Trophoblast cell (in vitro differentiated cells and primary cell): ENCODE measurements at regions not wholly inside any gene's neighbourhood (a gene's known extent, or its start where the extent isn't known, plus 50 kb on each side); places are given as distances from the start of the nearest gene placed in this dataset.
"Not testable (repeated sequence)": the region's sequence is repeated elsewhere in the genome, so short reads cannot be mapped to it uniquely, and the experiment has no call there.

Experiments used
- DNase-seq, 2 donors: peaks; one replicate each; pipeline ENCODE4 v3.0.0-alpha.2; 2016
- H2AFZ ChIP-seq: 2 replicates; pipeline ENCODE4 v1.6.1; 2013; ENCODE audit warnings: low read length, moderate library complexity, mild to moderate bottlenecking; ENCODE audit not compliant: insufficient read depth, poor library complexity
- H2AK5ac ChIP-seq: 2 replicates; pipeline ENCODE4 v1.6.1; 2013; ENCODE audit warnings: mild to moderate bottlenecking, low read length
- H2BK120ac ChIP-seq: 2 replicates; pipeline ENCODE4 v1.6.1; 2013; ENCODE audit warnings: low read length, mild to moderate bottlenecking, moderate library complexity; ENCODE audit not compliant: insufficient read depth, poor library complexity
- H2BK12ac ChIP-seq: 2 replicates; pipeline ENCODE4 v1.6.1; 2013; ENCODE audit warnings: mild to moderate bottlenecking, low read length, moderate library complexity
- H2BK5ac ChIP-seq: 2 replicates; pipeline ENCODE4 v1.6.1; 2013; ENCODE audit warnings: low read length, low read depth, moderate library complexity, mild to moderate bottlenecking; ENCODE audit not compliant: poor library complexity
- H3K14ac ChIP-seq: 2 replicates; pipeline ENCODE4 v1.6.1; 2013; ENCODE audit warnings: mild to moderate bottlenecking, low read length
- H3K18ac ChIP-seq: 2 replicates; pipeline ENCODE4 v1.6.1; 2013; ENCODE audit warnings: mild to moderate bottlenecking, low read length
- H3K23ac ChIP-seq: 2 replicates; pipeline ENCODE4 v1.6.1; 2013; ENCODE audit warnings: low read length
- H3K27ac ChIP-seq: 2 replicates; pipeline ENCODE4 v1.5.1; 2013; ENCODE audit warnings: low read depth, mild to moderate bottlenecking, inconsistent platforms, low read length, moderate library complexity
- H3K27me3 ChIP-seq: 2 replicates; pipeline ENCODE4 v1.6.1; 2013; ENCODE audit warnings: inconsistent platforms, mild to moderate bottlenecking, low read length, moderate library complexity; ENCODE audit not compliant: insufficient read depth
- H3K36me3 ChIP-seq, 2 experiments: 1 replicate in 1 of 2; 2 replicates in 1 of 2; pipeline ENCODE4 v1.6.1; 2013; ENCODE audit warnings: low read length in 2 of 2, mild to moderate bottlenecking in 2 of 2, moderate library complexity in 1 of 2; ENCODE audit not compliant: insufficient read depth in 2 of 2, control insufficient read depth in 1 of 2
- H3K4ac ChIP-seq: 2 replicates; pipeline ENCODE4 v1.6.1; 2013; ENCODE audit warnings: low read depth, mild to moderate bottlenecking, low read length, moderate library complexity
- H3K4me1 ChIP-seq, 2 experiments: 1 replicate in 1 of 2; 2 replicates in 1 of 2; pipeline ENCODE4 v1.6.1; 2013; ENCODE audit warnings: low read length in 2 of 2, mild to moderate bottlenecking in 2 of 2, moderate library complexity in 1 of 2; ENCODE audit not compliant: insufficient read depth in 2 of 2, control insufficient read depth in 1 of 2
- H3K4me2 ChIP-seq: 2 replicates; pipeline ENCODE4 v1.6.1; 2013; ENCODE audit warnings: inconsistent platforms, mild to moderate bottlenecking, low read length, moderate library complexity
- H3K4me3 ChIP-seq: 2 replicates; pipeline ENCODE4 v1.5.1; 2013; ENCODE audit warnings: mild to moderate bottlenecking, low read depth, low read length, inconsistent platforms
- H3K79me1 ChIP-seq: one replicate; pipeline ENCODE4 v1.6.1; 2013; ENCODE audit warnings: low read length
- H3K79me2 ChIP-seq: 2 replicates; pipeline ENCODE4 v1.6.1; 2013; ENCODE audit warnings: low read length, mild to moderate bottlenecking; ENCODE audit not compliant: control insufficient read depth, insufficient read depth, poor library complexity
- H3K9ac ChIP-seq: 2 replicates; pipeline ENCODE4 v1.6.1; 2013; ENCODE audit warnings: mild to moderate bottlenecking, low read length
- H3K9me3 ChIP-seq: 2 replicates; pipeline ENCODE4 v1.6.1; 2013; ENCODE audit warnings: low read depth, mild to moderate bottlenecking, control low read depth, inconsistent platforms, low read length; ENCODE audit not compliant: insufficient read depth
- H4K12ac ChIP-seq: 2 replicates; pipeline ENCODE4 v1.6.1; 2013; ENCODE audit warnings: low read depth, mild to moderate bottlenecking, low read length, moderate library complexity
- H4K8ac ChIP-seq: 2 replicates; pipeline ENCODE4 v1.6.1; 2013; ENCODE audit warnings: low read depth, mild to moderate bottlenecking, low read length, moderate library complexity
- H4K91ac ChIP-seq: one replicate; pipeline ENCODE4 v1.6.1; 2013; ENCODE audit warnings: low read depth, mild to moderate bottlenecking, low read length, moderate library complexity
- WGBS: extraction: QIAGEN DNeasy Blood & Tissue Kit; methylation state at CpG from one replicate; pipeline ENCODE4 v1.1.7; 2013; ENCODE audit warnings: missing lambda C conversion rate; ENCODE audit not compliant: insufficient read length, insufficient coverage; ENCODE audit errors: extremely low coverage; 5-methylcytosine and 5-hydroxymethylcytosine counted together

DNA sequence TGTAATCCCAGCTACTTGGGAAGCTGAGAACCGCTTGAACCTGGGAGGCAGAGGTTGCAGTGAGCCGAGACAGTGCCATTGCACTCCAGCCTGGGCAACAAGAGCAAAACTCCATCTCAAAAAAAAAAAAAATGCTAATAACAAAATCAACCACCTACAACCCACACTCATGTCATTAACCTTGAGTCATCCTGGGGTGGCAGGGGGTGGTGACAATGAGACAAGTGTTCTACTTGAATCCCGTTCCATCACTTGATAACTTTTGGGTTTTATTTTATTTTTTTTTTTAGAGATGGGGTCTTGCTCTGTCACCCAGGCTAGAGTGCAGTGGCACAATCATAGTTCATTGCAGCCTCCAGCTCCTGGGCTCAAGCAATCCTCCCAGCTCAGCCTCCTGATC is 80.0 kb upstream of the PARD3 start:
- H3K79me1 ChIP-seq, H3K4ac ChIP-seq, DNase-seq, H3K4me1 ChIP-seq, H3K36me3 ChIP-seq, H2AFZ ChIP-seq, H2BK120ac ChIP-seq, H3K79me2 ChIP-seq, H3K4me2 ChIP-seq, H4K12ac ChIP-seq, H2BK12ac ChIP-seq, H3K9ac ChIP-seq, H3K27ac ChIP-seq, H3K23ac ChIP-seq, H3K27me3 ChIP-seq, H3K18ac ChIP-seq, H2AK5ac ChIP-seq, H3K14ac ChIP-seq, H4K91ac ChIP-seq, H3K9me3 ChIP-seq, H3K4me3 ChIP-seq, H2BK5ac ChIP-seq, H4K8ac ChIP-seq: not testable (repeated sequence)
- WGBS: no CpG with 5 or more reads among the region's 3 CpGs

DNA sequence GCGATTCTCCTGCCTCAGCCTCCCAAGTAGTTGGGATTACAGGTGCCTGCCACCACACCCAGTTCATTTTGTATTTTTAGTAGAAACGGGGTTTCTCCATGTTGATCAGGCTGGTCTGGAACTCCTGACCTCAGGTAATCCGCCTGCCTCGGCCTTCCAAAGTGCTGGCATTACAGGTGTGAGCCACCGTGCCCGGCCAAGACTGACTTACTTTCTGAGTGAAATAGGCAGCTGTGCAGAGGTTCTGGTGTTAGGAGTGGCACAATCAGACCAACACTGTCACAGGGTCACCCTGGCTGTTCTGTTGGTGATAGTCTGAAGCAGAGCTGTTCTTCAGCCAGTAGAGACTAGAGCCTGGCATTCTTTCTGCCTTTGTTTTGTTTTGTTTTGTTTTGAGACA is 77.4 kb upstream of the PARD3 start:
- H2BK120ac ChIP-seq, H3K23ac ChIP-seq, H2BK5ac ChIP-seq, H3K4me3 ChIP-seq, H3K14ac ChIP-seq, DNase-seq, H3K36me3 ChIP-seq, H3K4me1 ChIP-seq, H4K12ac ChIP-seq, H2AK5ac ChIP-seq, H3K9me3 ChIP-seq, H2BK12ac ChIP-seq, H3K79me1 ChIP-seq, H3K4me2 ChIP-seq, H4K91ac ChIP-seq, H3K18ac ChIP-seq, H3K9ac ChIP-seq, H3K4ac ChIP-seq, H3K27ac ChIP-seq, H2AFZ ChIP-seq, H3K27me3 ChIP-seq, H3K79me2 ChIP-seq, H4K8ac ChIP-seq: not testable (repeated sequence)
- no CpG with 5 or more reads among the region's 6 CpGs for WGBS

DNA sequence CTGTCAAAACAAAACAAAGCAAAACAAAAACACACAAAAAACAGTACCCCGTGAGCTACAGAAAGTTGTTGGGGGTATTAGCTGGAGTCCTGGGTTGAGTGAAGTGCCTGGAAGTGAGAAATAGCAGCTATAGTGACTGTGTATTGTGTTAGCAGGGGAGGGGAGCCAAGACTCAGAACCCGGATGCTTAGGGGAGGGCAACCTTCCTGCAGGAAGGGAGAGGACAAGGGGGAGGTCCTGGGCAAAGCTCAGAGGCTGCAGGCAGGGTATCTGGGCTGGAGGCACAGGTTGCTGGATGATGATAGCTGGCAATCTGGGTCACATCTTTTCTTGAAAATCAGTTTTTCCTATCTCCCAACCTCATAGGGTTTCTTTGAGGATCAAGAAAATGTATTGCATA is 75.8 kb upstream of the PARD3 start:
- no peak overlapping the region for H2BK5ac ChIP-seq
- no peak overlapping the region for H3K27ac ChIP-seq
- H3K23ac ChIP-seq: no peak overlapping the region
- no peak overlapping the region for H3K4me3 ChIP-seq
- no peaks in the 10 kb centered on the region for H3K36me3 ChIP-seq
- no peak overlapping the region for H2AK5ac ChIP-seq
- no peaks in the 10 kb centered on the region for H3K27me3 ChIP-seq
- H4K8ac ChIP-seq: no peak overlapping the region
- no peak for DNase-seq
- no peak overlapping the region for H2BK12ac ChIP-seq
- H3K4me2 ChIP-seq: no peak overlapping the region
- H3K18ac ChIP-seq: no peak overlapping the region
- no peaks in the 10 kb centered on the region for H3K9me3 ChIP-seq
- H4K91ac ChIP-seq: no peak overlapping the region
- H3K4ac ChIP-seq: no peak overlapping the region
- no CpG with 5 or more reads among the region's 2 CpGs for whole genome bisulfite sequencing
- H3K4me1 ChIP-seq: no peaks in the 10 kb centered on the region
- no peak overlapping the region for H2AFZ ChIP-seq
- H4K12ac ChIP-seq: no peak overlapping the region
- no peak overlapping the region for H2BK120ac ChIP-seq
- H3K14ac ChIP-seq: no peak overlapping the region
- H3K9ac ChIP-seq: no peak overlapping the region
- H3K79me1 ChIP-seq: no peaks in the 10 kb centered on the region
- H3K79me2 ChIP-seq: no peaks in the 10 kb centered on the region

DNA sequence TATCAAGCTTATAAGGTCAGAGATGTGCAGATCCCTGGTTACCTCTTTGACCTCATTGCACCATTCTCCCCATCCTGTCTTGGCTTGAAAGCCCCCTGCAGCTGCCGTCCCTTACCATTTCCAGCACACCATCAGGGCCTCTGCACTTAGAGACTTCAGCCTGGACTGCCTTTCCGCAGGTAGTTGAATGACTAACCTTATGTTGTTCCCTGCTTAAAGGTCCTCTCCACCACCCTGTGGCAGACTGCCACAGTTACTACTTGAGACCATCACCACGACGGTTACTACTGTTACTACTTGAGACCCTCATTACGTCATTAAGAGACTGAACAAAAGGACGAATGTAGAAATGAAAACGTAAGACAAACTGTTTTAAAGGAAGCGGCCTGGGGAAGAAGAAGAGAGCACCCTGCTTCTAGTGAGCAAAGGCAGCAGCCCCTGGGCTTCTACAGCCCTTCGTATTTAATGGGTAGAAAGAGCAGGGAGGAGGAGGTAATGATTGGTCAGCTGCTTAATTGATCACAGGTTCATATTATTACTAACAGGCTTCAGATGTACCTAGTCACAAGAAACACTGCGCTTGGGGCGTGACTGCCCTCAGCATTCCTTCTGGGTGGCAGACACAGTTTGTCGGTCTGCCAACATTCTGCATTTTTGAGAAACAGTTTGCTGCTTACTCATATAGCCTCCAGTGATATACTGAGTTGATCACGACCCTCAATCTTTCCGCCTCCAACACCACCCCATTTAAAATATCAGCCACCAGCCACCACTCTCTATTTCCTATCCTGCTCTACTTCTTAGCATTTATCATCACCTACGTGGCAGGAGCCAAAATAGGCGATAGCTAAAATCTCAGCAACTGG is 74.1 kb upstream of the PARD3 start:
- peak in 1 of 2 donors; percentile 57 for DNase-seq
- Histone ChIP-seq H3K18ac (no peak overlapping the region), H2AK5ac (no peak overlapping the region), H4K12ac (no peak overlapping the region), H2AFZ (no peak overlapping the region), H3K79me2 (no peaks in the 10 kb centered on the region), H2BK12ac (no peak overlapping the region), H3K27ac (no peak overlapping the region), H3K9me3 (no peaks in the 10 kb centered on the region), H2BK5ac (no peak overlapping the region), H3K4me1 (peaks cover 0 to 2% of the 10 kb centered on the region in 2 experiments), H3K23ac (no peak overlapping the region), H3K79me1 (no peaks in the 10 kb centered on the region), H3K4me2 (no peak overlapping the region), H3K4ac (no peak overlapping the region), H2BK120ac (no peak overlapping the region), H4K8ac (no peak overlapping the region), H4K91ac (no peak overlapping the region), H3K14ac (no peak overlapping the region), H3K9ac (no peak overlapping the region), H3K36me3 (no peaks in the 10 kb centered on the region), H3K4me3 (no peak overlapping the region), H3K27me3 (no peaks in the 10 kb centered on the region)
- no CpG with 5 or more reads among the region's 16 CpGs for WGBS
